Parathyroid adenoma (tissue), 2 donors: ENCODE measurements at regions not wholly inside any gene's neighbourhood (a gene's known extent, or its start where the extent isn't known, plus 50 kb on each side); places are given as distances from the start of the nearest gene placed in this dataset.
"Not testable (repeated sequence)": the region's sequence is repeated elsewhere in the genome, so short reads cannot be mapped to it uniquely, and the experiment has no call there.

Experiments used
- H2AFZ ChIP-seq: fragments of 300-600 bp; sonication (generic); one replicate; pipeline ENCODE4 v1.7.0; 2017; ENCODE audit warnings: antibody characterized with exemption, mild to moderate bottlenecking
- H3K27ac ChIP-seq: fragments of 300-600 bp; sonication (generic); one replicate; pipeline ENCODE4 v1.7.0; 2017
- H3K27me3 ChIP-seq: fragments of 300-600 bp; sonication (generic); one replicate; pipeline ENCODE4 v1.7.0; 2017; ENCODE audit warnings: low read length; ENCODE audit not compliant: control insufficient read depth, insufficient read depth
- H3K36me3 ChIP-seq: fragments of 300-600 bp; sonication (generic); one replicate; pipeline ENCODE4 v1.7.0; 2017; ENCODE audit warnings: low read length; ENCODE audit not compliant: control insufficient read depth, insufficient read depth
- H3K4me1 ChIP-seq: fragments of 300-600 bp; sonication (generic); one replicate; pipeline ENCODE4 v1.7.0; 2017; ENCODE audit warnings: control low read depth
- H3K4me2 ChIP-seq: fragments of 300-600 bp; sonication (generic); one replicate; pipeline ENCODE4 v1.7.0; 2017; ENCODE audit warnings: low read length
- H3K4me3 ChIP-seq: fragments of 300-600 bp; sonication (generic); one replicate; pipeline ENCODE4 v1.7.0; 2017; ENCODE audit warnings: low read depth, low read length
- H3K79me2 ChIP-seq: fragments of 300-600 bp; sonication (generic); one replicate; pipeline ENCODE4 v1.7.0; 2017; ENCODE audit warnings: control low read depth
- H3K9ac ChIP-seq: fragments of 300-600 bp; sonication (generic); one replicate; pipeline ENCODE4 v1.7.0; 2017; ENCODE audit warnings: mild to moderate bottlenecking
- H3K9me3 ChIP-seq: fragments of 300-600 bp; sonication (generic); one replicate; pipeline ENCODE4 v1.7.0; 2017; ENCODE audit warnings: low read length; ENCODE audit not compliant: control insufficient read depth
- CTCF ChIP-seq: fragments of 300-600 bp; sonication (generic); IDR thresholded peaks from one replicate; pipeline ENCODE4 v1.7.0; 2017; ENCODE audit warnings: antibody characterized with exemption, mild to moderate bottlenecking
- donor health status: primary hyperparathyroidism.

- H3K9me3 ChIP-seq, result no peaks in the 10 kb centered on the region
- H3K79me2 ChIP-seq, result no peaks in the 10 kb centered on the region
- H3K4me2 ChIP-seq, result no peak overlapping the region
- no peak for TF ChIP-seq CTCF
- no peaks in the 10 kb centered on the region for H3K36me3 ChIP-seq
- no peaks in the 10 kb centered on the region for H3K4me1 ChIP-seq
- no peak overlapping the region for H2AFZ ChIP-seq
- H3K9ac ChIP-seq, result no peak overlapping the region
- H3K27ac ChIP-seq, result no peak overlapping the region
- H3K27me3 ChIP-seq, result no peaks in the 10 kb centered on the region
- no peak overlapping the region for H3K4me3 ChIP-seq
Measured at GRCh38 chr14:105951399-105951798, 425.0 kb downstream of the TMEM121 start.

- H3K27ac ChIP-seq, result no peak overlapping the region
- H3K27me3 ChIP-seq, result no peaks in the 10 kb centered on the region
- H3K79me2 ChIP-seq, result no peaks in the 10 kb centered on the region
- H3K4me2 ChIP-seq, result no peak overlapping the region
- no peak for TF ChIP-seq CTCF
- no peaks in the 10 kb centered on the region for H3K9me3 ChIP-seq
- no peaks in the 10 kb centered on the region for H3K36me3 ChIP-seq
- no peak overlapping the region for H2AFZ ChIP-seq
- H3K9ac ChIP-seq, result no peak overlapping the region
- H3K4me3 ChIP-seq, result no peak overlapping the region
- H3K4me1 ChIP-seq, result no peaks in the 10 kb centered on the region
Measured at GRCh38 chr14:105952222-105952621, 425.8 kb downstream of the TMEM121 start.

- H3K9ac ChIP-seq, result no peak overlapping the region
- no peak overlapping the region for H3K27ac ChIP-seq
- H3K4me2 ChIP-seq, result no peak overlapping the region
- no peaks in the 10 kb centered on the region for H3K4me1 ChIP-seq
- no peak for TF ChIP-seq CTCF
- no peak overlapping the region for H3K4me3 ChIP-seq
- no peak overlapping the region for H2AFZ ChIP-seq
- no peaks in the 10 kb centered on the region for H3K9me3 ChIP-seq
- no peaks in the 10 kb centered on the region for H3K27me3 ChIP-seq
- H3K79me2 ChIP-seq, result no peaks in the 10 kb centered on the region
- no peaks in the 10 kb centered on the region for H3K36me3 ChIP-seq
Measured at GRCh38 chr14:105952826-105953225, 426.4 kb downstream of the TMEM121 start.

GRCh38 chr14:105961625-105962024, 435.2 kb downstream of the TMEM121 start:
- not testable (repeated sequence) for H3K79me2 ChIP-seq, H3K36me3 ChIP-seq, H3K27me3 ChIP-seq, H3K4me1 ChIP-seq, H3K4me3 ChIP-seq, H3K9ac ChIP-seq, H3K4me2 ChIP-seq, H3K27ac ChIP-seq, H3K9me3 ChIP-seq, H2AFZ ChIP-seq

GRCh38 chr14:105962532-105962931, 436.1 kb downstream of the TMEM121 start:
- Histone ChIP-seq H3K27me3 (no peaks in the 10 kb centered on the region), H3K4me1 (no peaks in the 10 kb centered on the region), H3K27ac (no peak overlapping the region), H3K9me3 (no peaks in the 10 kb centered on the region), H3K9ac (no peak overlapping the region), H3K4me2 (no peak overlapping the region), H3K4me3 (no peak overlapping the region), H3K36me3 (no peaks in the 10 kb centered on the region), H3K79me2 (no peaks in the 10 kb centered on the region), H2AFZ (no peak overlapping the region)
- no peak for TF ChIP-seq CTCF
